ENCODE measurements at regions not wholly inside any gene's neighbourhood (a gene's known extent, or its start where the extent isn't known, plus 50 kb on each side); places are given as distances from the start of the nearest gene placed in this dataset.
"Not testable (repeated sequence)": the region's sequence is repeated elsewhere in the genome, so short reads cannot be mapped to it uniquely, and the experiment has no call there.

DNA sequence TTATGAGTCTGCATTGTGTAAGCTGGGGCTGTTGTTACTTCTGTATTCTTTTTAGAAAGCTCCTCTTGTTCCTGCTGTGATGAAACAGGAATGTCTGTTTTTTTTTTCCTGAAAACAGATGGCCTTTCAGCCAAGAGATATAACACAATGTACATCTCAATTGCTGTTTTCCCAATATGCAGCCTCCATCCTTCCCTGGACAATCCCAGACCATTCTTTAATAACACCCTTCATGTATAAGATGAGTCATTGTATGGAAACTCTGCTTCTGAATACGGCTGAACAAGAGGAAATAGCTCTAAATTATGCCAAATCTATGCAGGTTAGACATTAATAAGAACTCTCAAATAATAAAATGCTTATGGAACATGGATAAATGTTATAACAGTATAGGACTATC, 60.2 kb upstream of the LRRC4C start:
- intact Hi-C loops (cut with micrococcal nuclease): no loop called here
- Mint-ChIP-seq H3K36me3 (ENCODE audit: low read depth) (no peaks in the 10 kb centered on the region), H3K27me3 (ENCODE audit: insufficient read depth) (no peaks in the 10 kb centered on the region), H3K27ac (no peak overlapping the region), H3K9me3 (peaks cover 3% of the 10 kb centered on the region), H3K4me3 (no peak overlapping the region), H3K4me1 (ENCODE audit: low read depth) (no peaks in the 10 kb centered on the region)
- DNase-seq (ENCODE audit: low spot score): no peak

GRCh38 chr11:41522391-41522790, 62.9 kb upstream of the LRRC4C start:
- no peaks in the 10 kb centered on the region for H3K36me3 Mint-ChIP-seq (ENCODE audit: low read depth)
- intact Hi-C loops (cut with micrococcal nuclease): no loop called here
- no peak overlapping the region for H3K4me3 Mint-ChIP-seq
- no peak overlapping the region for H3K27ac Mint-ChIP-seq
- H3K27me3 Mint-ChIP-seq (ENCODE audit: insufficient read depth): no peaks in the 10 kb centered on the region
- H3K9me3 Mint-ChIP-seq: peaks cover 11% of the 10 kb centered on the region
- H3K4me1 Mint-ChIP-seq (ENCODE audit: low read depth): no peaks in the 10 kb centered on the region
- DNase-seq (ENCODE audit: low spot score): no peak

DNA sequence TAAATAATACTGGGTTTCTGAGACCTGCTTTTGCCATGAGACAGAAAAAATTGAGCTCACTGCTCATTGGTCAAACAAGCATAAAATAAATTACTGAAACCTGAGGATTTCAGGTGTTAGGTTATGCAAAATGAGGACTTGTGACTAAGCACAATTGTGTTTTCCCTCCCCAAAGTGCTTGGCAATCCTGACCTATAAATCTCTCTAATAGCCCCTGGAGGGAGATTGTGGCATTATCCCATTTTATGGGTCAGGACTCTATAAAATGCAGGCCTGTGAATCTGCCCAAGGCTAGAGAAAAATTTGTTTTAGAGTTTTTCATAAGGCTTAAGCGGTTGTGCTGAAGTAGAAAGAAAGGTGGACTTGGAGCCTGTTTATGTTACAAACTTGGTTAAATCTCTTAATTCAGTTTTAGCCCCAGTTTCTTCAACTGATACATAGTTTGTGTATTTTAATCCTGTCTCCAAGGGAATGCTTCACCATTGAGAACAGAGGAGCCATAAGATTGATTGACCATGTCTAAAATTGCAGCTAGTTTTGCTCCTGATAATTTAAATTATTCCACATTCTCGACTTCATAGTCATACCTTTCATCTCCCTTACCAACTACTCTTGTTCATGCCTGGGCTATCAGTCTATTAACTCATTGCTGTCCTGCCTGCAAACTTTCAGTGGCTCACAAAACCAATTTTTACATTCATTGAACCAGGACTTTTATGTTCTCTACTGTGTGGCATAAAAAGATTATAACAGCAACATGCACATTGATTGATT, 63.6 kb upstream of the LRRC4C start:
- H3K36me3 Mint-ChIP-seq (ENCODE audit: low read depth): no peaks in the 10 kb centered on the region
- H3K4me3 Mint-ChIP-seq: no peak overlapping the region
- intact Hi-C loops (cut with micrococcal nuclease): no loop called here
- H3K27ac Mint-ChIP-seq: no peak overlapping the region
- DNase-seq (ENCODE audit: low spot score): no peak
- no peaks in the 10 kb centered on the region for H3K27me3 Mint-ChIP-seq (ENCODE audit: insufficient read depth)
- H3K9me3 Mint-ChIP-seq: peaks cover 11% of the 10 kb centered on the region
- no peaks in the 10 kb centered on the region for H3K4me1 Mint-ChIP-seq (ENCODE audit: low read depth)

- Mint-ChIP-seq H3K27ac (no peak overlapping the region), H3K36me3 (ENCODE audit: low read depth) (no peaks in the 10 kb centered on the region), H3K4me1 (ENCODE audit: low read depth) (no peaks in the 10 kb centered on the region), H3K27me3 (ENCODE audit: insufficient read depth) (no peaks in the 10 kb centered on the region), H3K9me3 (peaks cover 17% of the 10 kb centered on the region), H3K4me3 (no peak overlapping the region)
- DNase-seq (ENCODE audit: low spot score): no peak
- intact Hi-C loops (cut with micrococcal nuclease): no loop called here
These were observed 68.1 kb upstream of the LRRC4C start for GRCh38 chr11:41527530-41527929.

GRCh38 chr11:41532413-41532812, 73.0 kb upstream of the LRRC4C start:
- Mint-ChIP-seq H3K4me1 (ENCODE audit: low read depth) (no peaks in the 10 kb centered on the region), H3K27ac (no peak overlapping the region), H3K27me3 (ENCODE audit: insufficient read depth) (no peaks in the 10 kb centered on the region), H3K4me3 (no peak overlapping the region), H3K36me3 (ENCODE audit: low read depth) (no peaks in the 10 kb centered on the region), H3K9me3 (peaks cover 17% of the 10 kb centered on the region)
- intact Hi-C loops (cut with micrococcal nuclease): no loop called here
- no peak for DNase-seq (ENCODE audit: low spot score)

GRCh38 chr11:41533761-41534160, 74.3 kb upstream of the LRRC4C start:
- Mint-ChIP-seq H3K9me3 (peaks cover 20% of the 10 kb centered on the region), H3K36me3 (ENCODE audit: low read depth) (no peaks in the 10 kb centered on the region), H3K4me3 (no peak overlapping the region), H3K27ac (no peak overlapping the region), H3K27me3 (ENCODE audit: insufficient read depth) (no peaks in the 10 kb centered on the region), H3K4me1 (ENCODE audit: low read depth) (no peaks in the 10 kb centered on the region)
- intact Hi-C loops (cut with micrococcal nuclease): no loop called here
- no peak for DNase-seq (ENCODE audit: low spot score)

DNA sequence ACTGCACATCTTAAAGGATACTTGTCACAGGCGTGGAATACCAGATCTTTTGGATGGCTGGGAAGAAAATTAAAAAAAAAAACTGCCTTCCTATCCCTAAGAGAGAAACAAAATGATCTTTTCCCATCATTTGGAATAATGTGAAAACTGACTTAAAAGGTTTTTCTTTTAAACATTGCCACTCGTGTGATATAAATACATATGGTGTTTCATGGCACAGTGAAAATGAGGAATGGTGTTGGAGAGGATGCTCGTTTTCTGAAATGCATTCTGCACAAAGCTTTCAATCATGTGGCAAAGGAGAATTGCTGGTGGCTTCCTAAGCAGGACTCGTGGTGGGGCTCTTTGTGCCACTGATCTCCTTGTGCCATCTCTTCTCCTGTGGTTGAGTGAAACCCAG, 74.9 kb upstream of the LRRC4C start:
- Mint-ChIP-seq H3K27ac (no peak overlapping the region), H3K4me3 (no peak overlapping the region), H3K4me1 (ENCODE audit: low read depth) (no peaks in the 10 kb centered on the region), H3K9me3 (peaks cover 20% of the 10 kb centered on the region), H3K27me3 (ENCODE audit: insufficient read depth) (no peaks in the 10 kb centered on the region), H3K36me3 (ENCODE audit: low read depth) (no peaks in the 10 kb centered on the region)
- intact Hi-C loops (cut with micrococcal nuclease): no loop called here
- DNase-seq (ENCODE audit: low spot score): no peak

- Mint-ChIP-seq H3K4me3 (no peak overlapping the region), H3K4me1 (ENCODE audit: low read depth) (no peaks in the 10 kb centered on the region), H3K27ac (no peak overlapping the region), H3K36me3 (ENCODE audit: low read depth) (no peaks in the 10 kb centered on the region), H3K9me3 (peaks cover 17% of the 10 kb centered on the region), H3K27me3 (ENCODE audit: insufficient read depth) (no peaks in the 10 kb centered on the region)
- intact Hi-C loops (cut with micrococcal nuclease): no loop called here
- DNase-seq (ENCODE audit: low spot score): no peak
These were observed 75.4 kb upstream of the LRRC4C start for GRCh38 chr11:41534861-41535260.

- DNase-seq (ENCODE audit: low spot score): no peak
- no peak overlapping the region for H3K4me3 Mint-ChIP-seq
- intact Hi-C loops (cut with micrococcal nuclease): no loop called here
- H3K4me1 Mint-ChIP-seq (ENCODE audit: low read depth): no peaks in the 10 kb centered on the region
- H3K9me3 Mint-ChIP-seq: peaks cover 11% of the 10 kb centered on the region
- H3K27ac Mint-ChIP-seq: no peak overlapping the region
- no peaks in the 10 kb centered on the region for H3K27me3 Mint-ChIP-seq (ENCODE audit: insufficient read depth)
- H3K36me3 Mint-ChIP-seq (ENCODE audit: low read depth): no peaks in the 10 kb centered on the region
These were observed 76.6 kb upstream of the LRRC4C start for GRCh38 chr11:41536021-41536568.

DNA sequence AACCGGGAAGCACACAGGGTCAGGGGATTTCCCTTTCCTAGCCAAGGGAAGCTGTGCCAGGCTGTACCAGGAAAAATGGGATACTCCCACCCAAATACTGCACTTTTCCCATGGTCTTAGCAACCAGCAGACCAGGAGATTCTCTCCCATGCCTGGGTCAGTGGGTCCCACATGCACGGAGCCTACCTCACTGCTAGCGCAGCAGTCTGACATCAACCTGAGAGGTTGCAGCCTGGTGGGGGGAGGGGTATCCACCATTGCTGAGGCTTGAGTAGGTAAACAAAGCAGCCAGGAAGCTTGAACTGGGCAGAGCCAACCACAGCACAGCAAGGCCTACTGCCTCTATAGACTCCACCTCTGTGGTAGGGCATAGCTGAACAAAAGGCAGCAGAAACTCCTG, 85.5 kb upstream of the LRRC4C start:
- H3K4me1 Mint-ChIP-seq (ENCODE audit: low read depth); DNase-seq (ENCODE audit: low spot score); H3K36me3 Mint-ChIP-seq (ENCODE audit: low read depth); intact Hi-C loops (cut with micrococcal nuclease); H3K4me3 Mint-ChIP-seq; H3K27me3 Mint-ChIP-seq (ENCODE audit: insufficient read depth); H3K27ac Mint-ChIP-seq: not testable (repeated sequence)
- peaks cover 16% of the 10 kb centered on the region for H3K9me3 Mint-ChIP-seq

- H3K36me3 Mint-ChIP-seq (ENCODE audit: low read depth): no peaks in the 10 kb centered on the region
- H3K4me1 Mint-ChIP-seq (ENCODE audit: low read depth): no peaks in the 10 kb centered on the region
- H3K27ac Mint-ChIP-seq: no peak overlapping the region
- no peaks in the 10 kb centered on the region for H3K27me3 Mint-ChIP-seq (ENCODE audit: insufficient read depth)
- peaks cover 24% of the 10 kb centered on the region for H3K9me3 Mint-ChIP-seq
- intact Hi-C loops (cut with micrococcal nuclease): no loop called here
- DNase-seq (ENCODE audit: low spot score): no peak
- no peak overlapping the region for H3K4me3 Mint-ChIP-seq
These were observed 119.1 kb upstream of the LRRC4C start for GRCh38 chr11:41578421-41579051.

- Mint-ChIP-seq H3K9me3 (peaks cover 28% of the 10 kb centered on the region), H3K4me3 (no peak overlapping the region), H3K27ac (no peak overlapping the region), H3K36me3 (ENCODE audit: low read depth) (no peaks in the 10 kb centered on the region), H3K27me3 (ENCODE audit: insufficient read depth) (no peaks in the 10 kb centered on the region), H3K4me1 (ENCODE audit: low read depth) (no peaks in the 10 kb centered on the region)
- intact Hi-C loops (cut with micrococcal nuclease): no loop called here
- DNase-seq (ENCODE audit: low spot score): no peak
These were observed 120.1 kb upstream of the LRRC4C start for GRCh38 chr11:41579546-41579945.

- no peak for DNase-seq (ENCODE audit: low spot score)
- Mint-ChIP-seq H3K4me3 (no peak overlapping the region), H3K27ac (no peak overlapping the region), H3K4me1 (ENCODE audit: low read depth) (no peaks in the 10 kb centered on the region), H3K9me3 (peaks cover 16% of the 10 kb centered on the region), H3K27me3 (ENCODE audit: insufficient read depth) (no peaks in the 10 kb centered on the region), H3K36me3 (ENCODE audit: low read depth) (no peaks in the 10 kb centered on the region)
- intact Hi-C loops (cut with micrococcal nuclease): no loop called here
These were observed 150.1 kb upstream of the LRRC4C start for GRCh38 chr11:41609511-41609910.
